ENCODE measurements at regions not wholly inside any gene's neighbourhood (a gene's known extent, or its start where the extent isn't known, plus 50 kb on each side); places are given as distances from the start of the nearest gene placed in this dataset.

- TF ChIP-seq, protein P1, sequence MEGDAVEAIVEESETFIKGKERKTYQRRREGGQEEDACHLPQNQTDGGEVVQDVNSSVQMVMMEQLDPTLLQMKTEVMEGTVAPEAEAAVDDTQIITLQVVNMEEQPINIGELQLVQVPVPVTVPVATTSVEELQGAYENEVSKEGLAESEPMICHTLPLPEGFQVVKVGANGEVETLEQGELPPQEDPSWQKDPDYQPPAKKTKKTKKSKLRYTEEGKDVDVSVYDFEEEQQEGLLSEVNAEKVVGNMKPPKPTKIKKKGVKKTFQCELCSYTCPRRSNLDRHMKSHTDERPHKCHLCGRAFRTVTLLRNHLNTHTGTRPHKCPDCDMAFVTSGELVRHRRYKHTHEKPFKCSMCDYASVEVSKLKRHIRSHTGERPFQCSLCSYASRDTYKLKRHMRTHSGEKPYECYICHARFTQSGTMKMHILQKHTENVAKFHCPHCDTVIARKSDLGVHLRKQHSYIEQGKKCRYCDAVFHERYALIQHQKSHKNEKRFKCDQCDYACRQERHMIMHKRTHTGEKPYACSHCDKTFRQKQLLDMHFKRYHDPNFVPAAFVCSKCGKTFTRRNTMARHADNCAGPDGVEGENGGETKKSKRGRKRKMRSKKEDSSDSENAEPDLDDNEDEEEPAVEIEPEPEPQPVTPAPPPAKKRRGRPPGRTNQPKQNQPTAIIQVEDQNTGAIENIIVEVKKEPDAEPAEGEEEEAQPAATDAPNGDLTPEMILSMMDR (IDR thresholded peaks at IDR 0.05), result peak; percentile 78
- TF ChIP-seq ZFX (IDR thresholded peaks at IDR 0.05; ENCODE audit: borderline replicate concordance), result no peak
Observed at GRCh38 chr6:102619585-102619984, 1226.1 kb downstream of the GRIK2 start.

Measured in 22Rv1 (cell line).